GM23338 (cell line): ENCODE measurements at regions not wholly inside any gene's neighbourhood (a gene's known extent, or its start where the extent isn't known, plus 50 kb on each side); places are given as distances from the start of the nearest gene placed in this dataset.

Source experiments
- ATAC-seq: fragments of 200-7000 bp; cut with Tn5 transposase; 3 replicates; pipeline ENCODE4 v1.9.1; 2020
- DNase-seq: peaks from one replicate; pipeline ENCODE4 v3.0.0-alpha.2; 2015; ENCODE audit warnings: low spot score
- H2AFZ ChIP-seq: fragments of 200-600 bp; sonication (generic); 2 replicates; pipeline ENCODE4 v1.8.0; 2016; ENCODE audit warnings: antibody characterized with exemption, mild to moderate bottlenecking, moderate library complexity
- H3F3A ChIP-seq: fragments of 200-600 bp; sonication (generic); replicated peaks from 2 replicates; pipeline ENCODE4 v1.8.0; 2017; ENCODE audit warnings: antibody characterized with exemption, mixed run types, low read depth
- H3K27ac ChIP-seq: fragments of 200-600 bp; sonication (generic); 2 replicates; pipeline ENCODE4 v1.6.1; 2016; ENCODE audit warnings: low read depth
- H3K27me3 ChIP-seq: fragments of 200-600 bp; sonication (generic); 2 replicates; pipeline ENCODE4 v1.8.0; 2016; ENCODE audit warnings: mild to moderate bottlenecking, mixed run types, moderate library complexity; ENCODE audit not compliant: insufficient read depth
- H3K36me3 ChIP-seq: fragments of 200-600 bp; sonication (generic); 2 replicates; pipeline ENCODE4 v1.8.0; 2016; ENCODE audit warnings: mild to moderate bottlenecking; ENCODE audit not compliant: insufficient read depth
- H3K4me1 ChIP-seq: fragments of 200-600 bp; sonication (generic); 2 replicates; pipeline ENCODE4 v1.8.0; 2016; ENCODE audit warnings: mild to moderate bottlenecking, moderate library complexity; ENCODE audit not compliant: insufficient read depth
- H3K4me2 ChIP-seq: fragments of 200-600 bp; sonication (generic); 2 replicates; pipeline ENCODE4 v1.7.1; 2017; ENCODE audit warnings: mixed run types
- H3K4me3 ChIP-seq: fragments of 200-600 bp; sonication (generic); 2 replicates; pipeline ENCODE4 v1.6.1; 2016; ENCODE audit warnings: mixed run types
- H3K79me2 ChIP-seq: fragments of 200-600 bp; sonication (generic); replicated peaks from 2 replicates; pipeline ENCODE4 v1.8.0; 2017; ENCODE audit warnings: mild to moderate bottlenecking; ENCODE audit not compliant: insufficient read depth
- H3K9me2 ChIP-seq: fragments of 200-600 bp; sonication (generic); 2 replicates; pipeline ENCODE4 v1.8.0; 2017; ENCODE audit not compliant: insufficient read depth
- H4K20me1 ChIP-seq: fragments of 200-600 bp; sonication (generic); replicated peaks from 2 replicates; pipeline ENCODE4 v1.8.0; 2017; ENCODE audit warnings: mild to moderate bottlenecking; ENCODE audit not compliant: insufficient read depth
- H3K27ac Mint-ChIP-seq: 2 replicates; pipeline ENCODE4 v1.8.0; 2020; ENCODE audit warnings: inconsistent platforms, mild to moderate bottlenecking, moderate library complexity, mixed read lengths
- H3K27me3 Mint-ChIP-seq: 3 replicates; pipeline ENCODE4 v1.8.0; 2022; ENCODE audit warnings: low read depth, mild to moderate bottlenecking, moderate library complexity, mixed read lengths, inconsistent platforms; ENCODE audit not compliant: insufficient read depth, poor library complexity
- H3K36me3 Mint-ChIP-seq: 3 replicates; pipeline ENCODE4 v1.8.0; 2021; ENCODE audit warnings: low read depth, mild to moderate bottlenecking, inconsistent platforms, moderate library complexity, mixed read lengths
- H3K4me1 Mint-ChIP-seq: 3 replicates; pipeline ENCODE4 v1.8.0; 2020; ENCODE audit warnings: mild to moderate bottlenecking, inconsistent platforms, mixed read lengths
- H3K4me3 Mint-ChIP-seq: 3 replicates; pipeline ENCODE4 v1.8.0; 2021; ENCODE audit warnings: moderate library complexity, mild to moderate bottlenecking, inconsistent platforms, mixed read lengths
- H3K9me3 Mint-ChIP-seq: 3 replicates; pipeline ENCODE4 v1.8.0; 2020; ENCODE audit warnings: moderate library complexity, mild to moderate bottlenecking, inconsistent platforms, mixed read lengths
- CREB1 ChIP-seq: fragments of 250-450 bp; sonication (Bioruptor Pico); IDR thresholded peaks from 2 replicates; pipeline ENCODE4 v1.5.0; 2020; ENCODE audit warnings: low read depth, mild to moderate bottlenecking, moderate library complexity
- EZH2 ChIP-seq: fragments of 200-600 bp; sonication (generic); IDR thresholded peaks from one replicate; pipeline ENCODE4 v1.8.0; 2017; ENCODE audit warnings: antibody characterized with exemption, mild to moderate bottlenecking, low read depth; ENCODE audit not compliant: unreplicated experiment
- EZH2phosphoT487 ChIP-seq: fragments of 200-600 bp; sonication (generic); IDR thresholded peaks from one replicate; pipeline ENCODE4 v1.8.1; 2018; ENCODE audit warnings: antibody characterized with exemption; ENCODE audit not compliant: unreplicated experiment
- JUNB ChIP-seq: IDR thresholded peaks from one replicate; pipeline ENCODE4 v1.6.1; 2016; ENCODE audit warnings: antibody characterized with exemption; ENCODE audit not compliant: unreplicated experiment
- NANOG ChIP-seq: IDR thresholded peaks from 2 replicates; pipeline ENCODE4 v1.6.1; 2016; ENCODE audit warnings: antibody characterized with exemption, borderline replicate concordance
- STAT1 ChIP-seq: IDR thresholded peaks from one replicate; pipeline ENCODE4 v1.6.1; 2016; ENCODE audit warnings: antibody characterized with exemption; ENCODE audit not compliant: unreplicated experiment
- ZNF114 ChIP-seq: fragments of 250-450 bp; sonication (Bioruptor Pico); IDR thresholded peaks from 2 replicates; pipeline ENCODE4 v1.5.0; 2020; ENCODE audit warnings: mild to moderate bottlenecking, moderate library complexity
- ZNF331 ChIP-seq: fragments of 250-450 bp; sonication (Bioruptor Pico); IDR thresholded peaks from 2 replicates; pipeline ENCODE4 v1.5.0; 2020; ENCODE audit warnings: low read depth, mild to moderate bottlenecking, moderate library complexity
- TF ChIP-seq, protein P1 (sequence below): IDR thresholded peaks from 2 replicates; pipeline ENCODE4 v1.6.1; 2016; ENCODE audit warnings: antibody characterized with exemption
- TF ChIP-seq, protein P2 (sequence below), 2 experiments: fragments of 200-600 bp in 1 of 2; sonication (generic) in 1 of 2; conservative IDR thresholded peaks; 2 replicates each; pipeline versions ENCODE4 v1.5.1 to v1.6.1; 2016 to 2017; ENCODE audit warnings: antibody characterized with exemption in 2 of 2, low read depth in 2 of 2, mild to moderate bottlenecking in 2 of 2, moderate library complexity in 1 of 2
- TF ChIP-seq, protein P3 (sequence below): IDR thresholded peaks from one replicate; pipeline ENCODE4 v1.6.1; 2018; ENCODE audit warnings: antibody characterized with exemption; ENCODE audit not compliant: unreplicated experiment
- TF ChIP-seq, protein P4 (sequence below): fragments of 250-450 bp; sonication (Bioruptor Pico); IDR thresholded peaks from 2 replicates; pipeline ENCODE4 v1.5.0; 2020; ENCODE audit warnings: mild to moderate bottlenecking, moderate library complexity

DNA sequence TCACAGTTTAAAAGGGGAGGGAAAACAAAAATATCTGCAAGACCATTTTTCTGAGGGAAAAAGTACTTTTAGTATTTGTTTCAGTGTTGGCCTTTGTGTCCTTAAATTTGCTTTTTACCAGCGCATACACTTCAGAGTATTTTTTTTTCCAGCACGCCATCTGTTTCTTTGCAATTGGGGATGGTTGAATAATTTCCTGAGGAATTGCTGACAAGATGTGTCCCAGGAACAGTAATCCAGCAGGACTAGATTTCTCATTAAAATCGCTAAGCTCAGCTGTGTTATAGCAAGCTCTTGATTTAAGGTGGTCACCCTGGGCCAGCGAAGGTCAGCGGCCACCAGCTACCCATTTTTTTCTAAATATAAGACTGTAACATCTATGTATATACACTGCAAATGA lies 156.9 kb upstream of the RHOBTB1 start (continued):
- TF ChIP-seq, protein P1, sequence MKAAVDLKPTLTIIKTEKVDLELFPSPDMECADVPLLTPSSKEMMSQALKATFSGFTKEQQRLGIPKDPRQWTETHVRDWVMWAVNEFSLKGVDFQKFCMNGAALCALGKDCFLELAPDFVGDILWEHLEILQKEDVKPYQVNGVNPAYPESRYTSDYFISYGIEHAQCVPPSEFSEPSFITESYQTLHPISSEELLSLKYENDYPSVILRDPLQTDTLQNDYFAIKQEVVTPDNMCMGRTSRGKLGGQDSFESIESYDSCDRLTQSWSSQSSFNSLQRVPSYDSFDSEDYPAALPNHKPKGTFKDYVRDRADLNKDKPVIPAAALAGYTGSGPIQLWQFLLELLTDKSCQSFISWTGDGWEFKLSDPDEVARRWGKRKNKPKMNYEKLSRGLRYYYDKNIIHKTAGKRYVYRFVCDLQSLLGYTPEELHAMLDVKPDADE: no peak

DNA sequence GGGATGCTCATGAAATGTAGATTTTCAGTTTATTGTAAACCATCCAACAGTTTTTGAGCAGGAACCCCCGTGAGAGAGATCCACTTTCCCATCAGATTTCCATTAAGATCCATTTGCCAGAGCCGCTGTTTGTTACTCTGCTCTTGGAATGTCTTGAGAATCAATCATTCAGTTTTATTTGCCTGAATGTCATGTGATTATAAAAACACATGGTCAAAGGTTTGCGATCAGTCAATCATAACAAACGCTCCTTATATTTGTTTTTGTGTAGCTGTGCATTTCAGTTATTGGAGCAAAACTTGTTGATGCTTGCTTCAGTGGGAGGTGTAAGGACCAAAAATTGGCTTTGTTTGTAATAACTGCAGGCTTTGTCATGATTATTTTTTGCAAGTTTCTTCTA lies 155.8 kb upstream of the RHOBTB1 start:
- Histone ChIP-seq H3K4me2 (no peak overlapping the region), H3K27me3 (no peaks in the 10 kb centered on the region), H3K36me3 (no peaks in the 10 kb centered on the region), H3F3A (no peaks in the 10 kb centered on the region), H3K27ac (no peak overlapping the region), H2AFZ (no peak overlapping the region), H3K79me2 (no peaks in the 10 kb centered on the region), H3K4me1 (no peaks in the 10 kb centered on the region), H4K20me1 (no peaks in the 10 kb centered on the region), H3K9me2 (0 out of 2 replicates have a peak, but pooled peaks cover 7% of the 10 kb centered on the region), H3K4me3 (no peak overlapping the region)
- Mint-ChIP-seq H3K4me3 (no peak overlapping the region), H3K27me3 (no peaks in the 10 kb centered on the region), H3K9me3 (no peaks in the 10 kb centered on the region), H3K36me3 (no peaks in the 10 kb centered on the region), H3K4me1 (no peaks in the 10 kb centered on the region), H3K27ac (no peak overlapping the region)
- ATAC-seq (no peak), DNase-seq (no peak)
- TF ChIP-seq ZNF114 (CRISPR knock-in tag): no peak
- no peak for TF ChIP-seq EZH2phosphoT487
- TF ChIP-seq, protein P1: no peak
- no peak for TF ChIP-seq STAT1
- no peak for TF ChIP-seq ZNF331 (CRISPR knock-in tag)
- TF ChIP-seq JUNB: no peak
- TF ChIP-seq NANOG: no peak
- no peak for TF ChIP-seq EZH2
- TF ChIP-seq, protein P2, sequence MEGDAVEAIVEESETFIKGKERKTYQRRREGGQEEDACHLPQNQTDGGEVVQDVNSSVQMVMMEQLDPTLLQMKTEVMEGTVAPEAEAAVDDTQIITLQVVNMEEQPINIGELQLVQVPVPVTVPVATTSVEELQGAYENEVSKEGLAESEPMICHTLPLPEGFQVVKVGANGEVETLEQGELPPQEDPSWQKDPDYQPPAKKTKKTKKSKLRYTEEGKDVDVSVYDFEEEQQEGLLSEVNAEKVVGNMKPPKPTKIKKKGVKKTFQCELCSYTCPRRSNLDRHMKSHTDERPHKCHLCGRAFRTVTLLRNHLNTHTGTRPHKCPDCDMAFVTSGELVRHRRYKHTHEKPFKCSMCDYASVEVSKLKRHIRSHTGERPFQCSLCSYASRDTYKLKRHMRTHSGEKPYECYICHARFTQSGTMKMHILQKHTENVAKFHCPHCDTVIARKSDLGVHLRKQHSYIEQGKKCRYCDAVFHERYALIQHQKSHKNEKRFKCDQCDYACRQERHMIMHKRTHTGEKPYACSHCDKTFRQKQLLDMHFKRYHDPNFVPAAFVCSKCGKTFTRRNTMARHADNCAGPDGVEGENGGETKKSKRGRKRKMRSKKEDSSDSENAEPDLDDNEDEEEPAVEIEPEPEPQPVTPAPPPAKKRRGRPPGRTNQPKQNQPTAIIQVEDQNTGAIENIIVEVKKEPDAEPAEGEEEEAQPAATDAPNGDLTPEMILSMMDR (conservative IDR thresholded peaks at IDR 0.05; ENCODE audit: low read depth in 2 of 2): no peak
- TF ChIP-seq CREB1 (CRISPR knock-in tag): no peak
- TF ChIP-seq, protein P3, sequence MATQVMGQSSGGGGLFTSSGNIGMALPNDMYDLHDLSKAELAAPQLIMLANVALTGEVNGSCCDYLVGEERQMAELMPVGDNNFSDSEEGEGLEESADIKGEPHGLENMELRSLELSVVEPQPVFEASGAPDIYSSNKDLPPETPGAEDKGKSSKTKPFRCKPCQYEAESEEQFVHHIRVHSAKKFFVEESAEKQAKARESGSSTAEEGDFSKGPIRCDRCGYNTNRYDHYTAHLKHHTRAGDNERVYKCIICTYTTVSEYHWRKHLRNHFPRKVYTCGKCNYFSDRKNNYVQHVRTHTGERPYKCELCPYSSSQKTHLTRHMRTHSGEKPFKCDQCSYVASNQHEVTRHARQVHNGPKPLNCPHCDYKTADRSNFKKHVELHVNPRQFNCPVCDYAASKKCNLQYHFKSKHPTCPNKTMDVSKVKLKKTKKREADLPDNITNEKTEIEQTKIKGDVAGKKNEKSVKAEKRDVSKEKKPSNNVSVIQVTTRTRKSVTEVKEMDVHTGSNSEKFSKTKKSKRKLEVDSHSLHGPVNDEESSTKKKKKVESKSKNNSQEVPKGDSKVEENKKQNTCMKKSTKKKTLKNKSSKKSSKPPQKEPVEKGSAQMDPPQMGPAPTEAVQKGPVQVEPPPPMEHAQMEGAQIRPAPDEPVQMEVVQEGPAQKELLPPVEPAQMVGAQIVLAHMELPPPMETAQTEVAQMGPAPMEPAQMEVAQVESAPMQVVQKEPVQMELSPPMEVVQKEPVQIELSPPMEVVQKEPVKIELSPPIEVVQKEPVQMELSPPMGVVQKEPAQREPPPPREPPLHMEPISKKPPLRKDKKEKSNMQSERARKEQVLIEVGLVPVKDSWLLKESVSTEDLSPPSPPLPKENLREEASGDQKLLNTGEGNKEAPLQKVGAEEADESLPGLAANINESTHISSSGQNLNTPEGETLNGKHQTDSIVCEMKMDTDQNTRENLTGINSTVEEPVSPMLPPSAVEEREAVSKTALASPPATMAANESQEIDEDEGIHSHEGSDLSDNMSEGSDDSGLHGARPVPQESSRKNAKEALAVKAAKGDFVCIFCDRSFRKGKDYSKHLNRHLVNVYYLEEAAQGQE: no peak
- TF ChIP-seq, protein P4, sequence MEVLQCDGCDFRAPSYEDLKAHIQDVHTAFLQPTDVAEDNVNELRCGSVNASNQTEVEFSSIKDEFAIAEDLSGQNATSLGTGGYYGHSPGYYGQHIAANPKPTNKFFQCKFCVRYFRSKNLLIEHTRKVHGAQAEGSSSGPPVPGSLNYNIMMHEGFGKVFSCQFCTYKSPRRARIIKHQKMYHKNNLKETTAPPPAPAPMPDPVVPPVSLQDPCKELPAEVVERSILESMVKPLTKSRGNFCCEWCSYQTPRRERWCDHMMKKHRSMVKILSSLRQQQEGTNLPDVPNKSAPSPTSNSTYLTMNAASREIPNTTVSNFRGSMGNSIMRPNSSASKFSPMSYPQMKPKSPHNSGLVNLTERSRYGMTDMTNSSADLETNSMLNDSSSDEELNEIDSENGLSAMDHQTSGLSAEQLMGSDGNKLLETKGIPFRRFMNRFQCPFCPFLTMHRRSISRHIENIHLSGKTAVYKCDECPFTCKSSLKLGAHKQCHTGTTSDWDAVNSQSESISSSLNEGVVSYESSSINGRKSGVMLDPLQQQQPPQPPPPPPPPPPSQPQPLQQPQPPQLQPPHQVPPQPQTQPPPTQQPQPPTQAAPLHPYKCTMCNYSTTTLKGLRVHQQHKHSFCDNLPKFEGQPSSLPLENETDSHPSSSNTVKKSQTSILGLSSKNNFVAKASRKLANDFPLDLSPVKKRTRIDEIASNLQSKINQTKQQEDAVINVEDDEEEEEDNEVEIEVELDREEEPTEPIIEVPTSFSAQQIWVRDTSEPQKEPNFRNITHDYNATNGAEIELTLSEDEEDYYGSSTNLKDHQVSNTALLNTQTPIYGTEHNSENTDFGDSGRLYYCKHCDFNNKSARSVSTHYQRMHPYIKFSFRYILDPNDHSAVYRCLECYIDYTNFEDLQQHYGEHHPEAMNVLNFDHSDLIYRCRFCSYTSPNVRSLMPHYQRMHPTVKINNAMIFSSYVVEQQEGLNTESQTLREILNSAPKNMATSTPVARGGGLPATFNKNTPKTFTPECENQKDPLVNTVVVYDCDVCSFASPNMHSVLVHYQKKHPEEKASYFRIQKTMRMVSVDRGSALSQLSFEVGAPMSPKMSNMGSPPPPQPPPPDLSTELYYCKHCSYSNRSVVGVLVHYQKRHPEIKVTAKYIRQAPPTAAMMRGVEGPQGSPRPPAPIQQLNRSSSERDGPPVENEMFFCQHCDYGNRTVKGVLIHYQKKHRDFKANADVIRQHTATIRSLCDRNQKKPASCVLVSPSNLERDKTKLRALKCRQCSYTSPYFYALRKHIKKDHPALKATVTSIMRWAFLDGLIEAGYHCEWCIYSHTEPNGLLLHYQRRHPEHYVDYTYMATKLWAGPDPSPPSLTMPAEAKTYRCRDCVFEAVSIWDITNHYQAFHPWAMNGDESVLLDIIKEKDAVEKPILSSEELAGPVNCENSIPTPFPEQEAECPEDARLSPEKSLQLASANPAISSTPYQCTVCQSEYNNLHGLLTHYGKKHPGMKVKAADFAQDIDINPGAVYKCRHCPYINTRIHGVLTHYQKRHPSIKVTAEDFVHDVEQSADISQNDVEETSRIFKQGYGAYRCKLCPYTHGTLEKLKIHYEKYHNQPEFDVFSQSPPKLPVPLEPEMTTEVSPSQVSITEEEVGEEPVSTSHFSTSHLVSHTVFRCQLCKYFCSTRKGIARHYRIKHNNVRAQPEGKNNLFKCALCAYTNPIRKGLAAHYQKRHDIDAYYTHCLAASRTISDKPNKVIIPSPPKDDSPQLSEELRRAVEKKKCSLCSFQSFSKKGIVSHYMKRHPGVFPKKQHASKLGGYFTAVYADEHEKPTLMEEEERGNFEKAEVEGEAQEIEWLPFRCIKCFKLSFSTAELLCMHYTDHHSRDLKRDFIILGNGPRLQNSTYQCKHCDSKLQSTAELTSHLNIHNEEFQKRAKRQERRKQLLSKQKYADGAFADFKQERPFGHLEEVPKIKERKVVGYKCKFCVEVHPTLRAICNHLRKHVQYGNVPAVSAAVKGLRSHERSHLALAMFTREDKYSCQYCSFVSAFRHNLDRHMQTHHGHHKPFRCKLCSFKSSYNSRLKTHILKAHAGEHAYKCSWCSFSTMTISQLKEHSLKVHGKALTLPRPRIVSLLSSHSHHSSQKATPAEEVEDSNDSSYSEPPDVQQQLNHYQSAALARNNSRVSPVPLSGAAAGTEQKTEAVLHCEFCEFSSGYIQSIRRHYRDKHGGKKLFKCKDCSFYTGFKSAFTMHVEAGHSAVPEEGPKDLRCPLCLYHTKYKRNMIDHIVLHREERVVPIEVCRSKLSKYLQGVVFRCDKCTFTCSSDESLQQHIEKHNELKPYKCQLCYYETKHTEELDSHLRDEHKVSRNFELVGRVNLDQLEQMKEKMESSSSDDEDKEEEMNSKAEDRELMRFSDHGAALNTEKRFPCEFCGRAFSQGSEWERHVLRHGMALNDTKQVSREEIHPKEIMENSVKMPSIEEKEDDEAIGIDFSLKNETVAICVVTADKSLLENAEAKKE: no peak
